HG03103 (cell line): ENCODE measurements at regions not wholly inside any gene's neighbourhood (a gene's known extent, or its start where the extent isn't known, plus 50 kb on each side); places are given as distances from the start of the nearest gene placed in this dataset.
"Not testable (repeated sequence)": the region's sequence is repeated elsewhere in the genome, so short reads cannot be mapped to it uniquely, and the experiment has no call there.

ENCODE experiments used
- ATAC-seq: cut with Tn5 transposase; IDR thresholded peaks from one replicate; pipeline ENCODE4 v1.9.1; 2021; ENCODE audit warnings: low read depth; ENCODE audit not compliant: unreplicated experiment

DNA sequence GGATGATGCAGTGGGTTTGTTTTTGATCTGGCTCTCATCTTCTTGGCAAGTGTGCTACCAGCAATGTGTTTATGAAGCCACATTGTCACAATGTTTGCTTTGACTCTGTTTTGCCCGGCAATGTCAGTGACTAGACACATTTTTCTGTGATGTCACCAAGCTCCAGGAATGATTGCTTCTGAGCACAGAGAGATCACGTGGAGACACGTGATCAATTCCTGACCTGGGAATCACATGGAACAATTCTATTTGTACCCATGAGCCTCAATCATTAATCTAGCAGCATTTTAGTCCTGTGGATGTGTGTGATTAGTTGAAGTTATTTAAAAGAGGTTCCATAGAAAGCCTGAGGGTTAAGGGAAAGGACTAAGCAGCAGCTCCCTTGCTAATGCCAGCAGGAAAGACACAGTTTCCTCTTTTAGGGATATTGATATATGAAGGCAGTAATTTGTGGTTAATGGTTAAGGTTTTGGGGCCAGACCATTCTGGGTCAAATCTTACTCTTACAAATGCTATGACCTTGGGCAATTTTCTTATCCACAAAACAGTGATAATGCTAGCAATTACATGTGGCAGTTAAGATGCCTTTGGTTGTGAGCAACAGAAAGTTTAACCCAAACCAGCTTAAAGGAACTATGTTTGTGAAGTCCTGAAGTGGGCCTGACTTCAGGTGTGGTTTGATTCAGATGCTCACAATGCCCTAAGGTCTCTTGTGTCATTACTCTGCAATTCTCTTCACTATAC is 59.0 kb downstream of the FASLG start:
- ATAC-seq = no peak

DNA sequence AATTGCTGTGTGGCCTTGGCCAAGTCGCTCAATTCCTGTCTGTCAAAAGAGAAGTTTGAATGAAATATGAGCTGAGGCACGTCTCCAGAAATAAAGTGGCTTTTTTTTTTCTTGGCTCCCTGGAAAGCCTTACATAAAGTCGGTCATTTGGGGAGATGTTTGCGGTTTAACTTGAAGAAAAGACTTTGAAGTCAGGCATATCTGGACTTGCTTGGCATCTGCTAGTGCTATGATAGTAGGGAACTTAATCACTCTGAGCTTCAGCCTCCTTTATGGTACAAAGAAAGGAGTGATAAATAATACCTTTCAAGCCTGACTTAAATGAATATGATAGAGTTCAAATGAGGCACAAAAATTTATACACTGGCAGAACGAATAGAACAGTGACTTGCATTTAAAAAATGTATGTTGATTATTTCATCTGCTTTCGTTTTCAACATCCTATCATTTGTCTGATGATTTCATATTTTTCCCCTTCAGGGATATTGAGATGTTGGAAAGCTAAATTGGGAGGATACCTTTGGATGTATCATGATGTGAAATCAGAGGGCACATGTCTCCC is 60.2 kb downstream of the FASLG start:
- ATAC-seq = no peak

DNA sequence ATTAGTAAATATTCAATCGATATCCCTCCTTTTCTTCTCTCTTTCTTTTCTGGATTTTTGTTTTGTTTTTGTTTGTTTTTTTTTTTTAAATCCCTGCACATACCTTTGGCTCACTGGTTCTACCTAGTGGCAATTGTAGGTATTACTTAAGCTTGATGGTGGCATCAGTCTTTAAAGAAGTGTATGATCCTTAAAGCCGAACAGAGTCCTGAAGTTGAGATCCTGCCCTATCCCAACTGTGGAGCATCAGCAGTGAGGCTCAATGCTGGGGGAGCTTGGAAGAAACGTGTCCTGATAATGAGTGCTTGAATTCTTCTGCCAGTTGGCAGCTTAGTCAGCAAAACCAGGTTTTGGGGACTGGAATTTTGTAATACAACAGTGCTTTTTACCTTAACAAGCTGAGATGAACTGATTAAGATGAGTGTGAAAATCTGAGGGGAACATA is 60.8 kb downstream of the FASLG start:
- ATAC-seq = no peak

DNA sequence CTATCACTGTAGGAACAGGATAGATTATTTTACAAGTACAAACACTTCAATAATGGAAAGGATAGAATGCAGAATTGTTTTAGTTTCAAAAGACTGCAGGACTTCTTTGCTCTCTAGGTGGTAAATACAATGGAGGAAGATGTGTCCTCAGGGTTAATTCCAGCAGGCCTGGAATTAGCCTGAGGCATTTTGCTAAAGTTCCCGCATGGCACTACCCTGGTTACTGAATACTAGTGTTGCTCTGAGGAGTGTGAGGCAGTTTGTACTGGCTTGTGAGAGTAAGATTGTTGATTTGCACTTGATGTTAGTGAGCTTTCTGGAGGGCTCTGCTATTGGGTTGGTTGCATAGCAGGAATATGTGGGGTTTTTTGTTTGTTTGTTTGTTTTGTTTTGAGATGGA is 61.4 kb downstream of the FASLG start:
- no peak for ATAC-seq

DNA sequence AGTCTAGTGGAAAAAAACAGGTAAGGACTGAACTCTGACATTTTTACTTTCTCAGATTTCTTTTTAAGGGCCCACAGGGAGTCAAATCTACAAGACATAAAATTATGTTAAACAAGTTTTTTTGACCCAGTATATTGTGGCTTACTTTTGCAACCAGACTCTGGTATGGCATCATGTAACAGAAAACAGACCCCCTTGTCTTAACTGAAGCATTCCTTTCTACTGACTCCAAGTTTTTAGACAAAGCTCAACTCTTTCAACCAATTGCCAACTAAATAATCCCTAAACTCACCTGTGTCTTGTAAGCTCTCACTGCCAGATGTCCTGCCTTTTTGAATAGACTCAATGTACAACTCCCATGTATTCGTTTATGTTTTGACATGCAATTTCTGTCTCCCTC is 64.3 kb downstream of the FASLG start:
- ATAC-seq = no peak

DNA sequence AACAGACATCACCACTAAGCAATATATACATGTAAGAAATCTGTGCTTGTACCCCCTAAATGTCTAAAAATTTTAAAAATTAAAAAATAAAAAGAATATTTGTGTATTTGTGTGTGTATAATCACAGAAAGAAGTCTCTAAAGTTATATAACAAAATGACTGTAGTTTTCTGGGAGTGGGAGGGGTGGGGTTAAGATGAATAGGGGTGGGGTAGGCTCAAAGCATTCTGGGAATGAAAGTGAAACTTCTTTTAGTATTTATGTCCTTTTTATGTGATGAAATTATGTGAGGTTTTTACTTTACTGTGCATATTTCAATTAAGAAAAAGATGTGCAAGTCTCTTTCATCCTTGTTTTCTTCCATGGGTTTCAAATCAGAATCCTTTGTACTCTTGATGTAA is 65.3 kb downstream of the FASLG start:
- ATAC-seq = no peak

DNA sequence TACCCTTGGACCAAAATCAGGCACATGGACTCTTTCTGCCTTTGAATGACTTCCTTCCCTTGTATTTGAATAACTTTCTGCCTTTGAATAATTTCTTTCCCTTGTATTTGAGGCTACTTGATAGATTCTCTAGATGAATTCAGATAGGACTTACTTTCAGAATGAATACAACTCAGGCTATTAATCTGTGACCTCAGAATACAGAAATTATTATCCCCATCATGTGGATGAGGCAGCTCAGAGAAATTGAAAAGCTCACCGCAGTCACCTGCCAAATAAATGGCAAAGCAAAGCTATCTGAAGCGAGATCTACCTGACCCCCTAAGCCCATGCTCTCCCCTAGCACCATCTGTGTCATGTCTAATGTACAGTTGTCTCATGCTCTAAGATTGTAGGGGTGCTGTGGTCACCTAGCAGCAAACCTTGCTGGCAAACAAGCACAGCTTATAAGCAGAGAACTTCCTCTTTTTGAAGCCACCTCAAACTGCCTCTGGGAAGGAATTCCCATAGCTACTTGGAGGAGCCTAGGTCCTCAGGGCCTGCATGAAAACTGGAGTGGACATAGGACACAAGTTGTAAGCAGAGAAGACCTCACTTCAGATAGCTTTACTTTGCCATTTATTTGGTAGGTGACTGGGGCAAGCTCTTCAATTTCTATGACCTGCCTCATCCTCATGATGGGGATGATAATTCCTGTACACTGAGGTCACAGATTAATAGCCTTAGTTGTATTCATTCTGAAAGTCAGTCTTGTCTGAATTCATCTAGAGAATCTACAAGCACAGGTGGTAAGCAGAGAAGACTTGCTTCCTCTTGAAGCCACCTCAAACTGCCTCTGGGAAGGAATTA is 66.1 kb downstream of the FASLG start:
- ATAC-seq = peak; percentile 77

DNA sequence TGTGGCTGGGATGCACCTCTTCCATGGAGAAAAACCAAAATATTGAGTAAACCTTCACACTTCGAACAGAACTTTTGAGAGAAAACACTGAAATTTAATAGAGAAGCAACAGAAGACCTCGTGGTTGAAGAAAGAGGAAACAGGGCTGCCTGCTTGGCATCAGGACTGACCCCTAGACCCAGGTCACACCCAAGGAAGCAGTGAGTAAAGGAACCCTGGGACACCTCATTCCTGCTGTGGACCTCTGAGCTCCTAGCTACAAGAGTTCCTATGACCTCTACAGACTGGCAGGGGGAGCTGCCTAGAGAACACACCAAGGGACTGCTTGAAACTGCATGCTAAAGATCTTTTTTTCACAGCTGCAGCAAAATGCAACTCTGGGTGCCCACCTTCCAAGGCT is 67.8 kb downstream of the FASLG start:
- ATAC-seq = no peak

DNA sequence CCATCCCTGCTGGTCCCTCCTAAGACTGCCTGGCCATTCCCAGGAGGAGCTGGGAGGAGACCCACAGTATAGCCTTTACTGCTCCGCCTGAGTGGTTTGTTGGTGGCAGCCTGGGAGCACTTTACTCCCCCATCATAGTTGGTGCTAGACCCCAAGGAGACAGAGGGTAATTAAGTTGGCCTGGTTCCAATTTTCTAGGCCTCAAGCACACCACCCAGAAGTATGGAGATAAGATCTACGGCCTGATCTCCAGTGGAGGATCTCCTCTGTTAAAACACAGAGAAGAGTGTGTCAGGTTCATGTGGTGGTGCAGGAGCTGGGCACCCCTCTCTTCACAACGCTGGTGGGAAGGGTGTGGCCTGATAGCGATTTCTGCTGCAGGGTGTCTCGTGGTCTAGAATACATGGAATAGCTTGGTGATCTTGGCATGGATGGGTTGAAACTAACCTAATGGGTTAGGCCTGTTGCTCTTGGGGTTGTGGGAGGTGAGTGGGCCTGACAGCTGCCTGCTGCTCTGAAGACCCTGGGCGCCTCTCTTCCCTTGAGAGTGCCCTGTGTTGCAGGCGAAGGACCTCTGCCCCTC is 68.5 kb downstream of the FASLG start:
- no peak for ATAC-seq

DNA sequence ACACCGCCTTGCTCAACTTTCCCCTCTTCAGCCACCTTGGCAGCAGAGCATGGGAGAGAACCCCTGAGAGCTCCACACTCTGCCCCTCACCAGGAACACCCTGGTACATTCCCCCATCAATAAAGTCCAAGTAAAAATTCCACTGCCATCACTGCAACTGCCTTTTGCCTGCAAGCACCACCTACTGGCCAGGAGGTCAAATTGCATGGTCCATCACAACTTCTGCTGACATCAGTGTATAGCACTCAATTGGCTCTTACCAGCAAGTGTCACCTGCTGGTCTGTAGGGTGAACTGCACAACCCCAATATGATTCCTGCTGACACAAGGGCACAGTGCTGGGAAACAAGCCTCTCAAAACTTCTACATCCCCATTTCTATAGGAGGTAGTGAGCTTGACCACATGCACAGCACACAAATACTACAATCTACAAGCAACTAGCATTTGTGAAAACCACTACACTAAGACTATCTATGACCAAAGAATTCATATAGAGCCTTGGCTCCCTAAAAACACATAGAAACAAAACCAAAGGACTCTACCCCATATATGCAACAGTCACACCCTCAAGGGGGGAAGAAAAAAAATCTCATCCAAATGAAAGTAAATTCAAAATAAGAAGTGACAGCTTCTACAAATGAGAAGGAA is 69.2 kb downstream of the FASLG start:
- ATAC-seq = peak; percentile 42

DNA sequence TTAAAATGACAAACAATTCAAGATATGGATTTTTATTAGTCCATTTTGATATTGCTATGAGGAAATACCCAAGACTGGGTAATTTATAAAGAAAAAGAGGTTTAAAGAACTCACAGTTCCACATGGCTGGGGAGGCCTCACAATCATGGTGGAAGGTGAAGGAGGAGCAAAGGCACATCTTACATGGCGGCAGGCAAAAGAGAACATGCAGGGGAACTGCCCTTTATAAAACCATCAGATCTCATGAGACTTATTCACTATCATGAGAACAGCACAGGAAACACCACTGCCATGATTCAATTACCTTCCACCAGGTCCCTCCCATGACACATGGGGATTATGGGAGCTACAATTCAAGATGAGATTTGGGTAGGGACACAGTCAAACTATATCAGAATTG is 69.8 kb downstream of the FASLG start:
- not testable (repeated sequence) for ATAC-seq

DNA sequence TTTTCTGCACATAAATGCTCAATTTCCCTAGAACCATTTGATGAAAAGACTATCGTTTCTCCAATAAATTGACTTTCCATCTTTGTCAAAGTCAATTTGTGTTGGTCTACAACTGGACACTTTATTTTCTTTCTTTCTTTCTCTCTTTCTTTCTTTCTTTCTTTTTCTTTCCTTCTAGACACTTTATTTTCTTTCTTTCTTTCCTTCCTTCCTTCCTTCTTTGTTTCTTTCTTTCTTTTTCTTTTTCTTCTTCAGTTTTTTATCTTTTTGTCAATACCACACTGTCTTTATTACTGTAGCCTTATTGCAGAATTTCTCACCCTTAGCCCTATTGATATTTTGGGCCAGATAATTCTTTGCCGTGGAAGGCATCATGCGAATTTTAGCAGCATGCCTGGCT is 73.5 kb downstream of the FASLG start:
- ATAC-seq = no peak

DNA sequence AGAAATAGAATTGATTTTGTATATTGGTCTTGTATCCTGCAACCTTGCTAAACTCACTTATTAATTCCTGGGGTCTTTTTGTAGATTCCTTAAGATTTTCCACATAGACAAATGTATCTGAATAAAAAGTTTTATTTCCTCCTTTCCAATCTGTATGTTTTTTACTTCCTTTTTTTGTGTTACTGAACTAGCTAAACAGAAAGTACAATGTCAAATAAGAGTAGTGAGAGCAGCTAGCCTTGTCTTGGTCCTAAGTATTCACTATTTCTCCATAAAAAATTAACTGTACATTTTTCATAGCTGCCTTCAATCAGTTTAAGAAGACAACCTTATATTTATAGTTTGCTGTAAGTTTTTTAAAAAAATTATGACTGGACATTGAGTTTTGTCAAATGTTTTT is 74.9 kb downstream of the FASLG start:
- no peak for ATAC-seq

DNA sequence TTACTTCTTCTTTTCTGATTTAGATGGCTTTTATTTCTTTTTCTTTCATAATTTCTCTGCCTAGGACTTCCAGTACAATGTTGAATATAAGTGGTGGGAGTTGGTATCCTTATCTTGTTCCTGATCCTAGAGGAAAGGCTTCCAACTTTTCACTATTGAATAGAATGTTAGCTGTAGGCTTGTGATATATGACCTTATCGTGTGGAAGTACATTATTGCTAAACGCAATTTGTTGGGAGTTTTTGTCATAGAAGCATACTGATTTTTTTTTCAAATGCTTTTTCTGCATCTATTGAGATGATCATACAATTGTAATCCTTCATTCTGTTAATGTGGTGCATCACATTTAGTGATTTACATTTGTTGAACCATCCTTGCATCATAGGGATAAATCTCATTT is 79.5 kb downstream of the FASLG start:
- no peak for ATAC-seq

DNA sequence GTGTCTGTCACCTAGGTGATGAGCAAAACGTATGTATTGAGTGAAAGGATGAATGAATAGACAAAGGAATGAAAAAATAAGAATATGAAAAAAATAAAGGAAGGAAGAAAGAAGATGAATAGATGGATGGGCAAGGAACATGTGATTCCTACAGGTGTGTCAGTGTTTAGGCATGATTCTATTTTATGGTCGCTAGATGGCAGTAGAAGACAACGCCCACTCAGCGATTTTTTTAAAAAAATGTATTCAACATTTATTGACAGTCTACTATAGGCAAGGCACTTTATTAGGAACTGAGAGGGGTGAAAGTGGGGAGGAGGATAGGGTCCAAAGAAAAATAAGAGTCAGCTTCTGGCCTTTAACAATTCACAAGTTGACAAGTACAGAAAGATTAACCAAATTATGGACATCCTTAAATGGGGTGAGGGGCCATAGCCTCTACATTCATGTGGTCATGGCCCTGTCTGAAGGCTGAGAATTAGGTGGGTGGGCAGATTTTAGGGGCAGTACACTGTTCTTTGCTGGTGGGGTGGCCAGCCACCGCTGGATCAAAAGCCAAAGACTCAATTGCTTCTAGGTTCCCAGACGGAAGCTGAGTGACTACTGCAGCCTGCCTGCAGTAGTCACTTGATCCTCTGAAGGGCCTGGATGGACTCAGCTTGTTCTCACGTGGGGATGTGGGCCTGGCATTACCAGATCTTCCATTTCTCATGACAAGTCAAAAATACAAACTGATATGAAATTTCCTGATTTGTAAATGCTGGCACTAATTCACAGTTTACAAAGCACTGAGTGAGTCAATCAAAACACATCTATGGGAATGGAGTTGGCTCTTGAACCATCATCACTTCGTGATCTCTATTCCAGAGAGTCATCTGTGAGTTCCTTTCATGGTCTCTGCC is 83.9 kb downstream of the FASLG start:
- ATAC-seq = no peak

DNA sequence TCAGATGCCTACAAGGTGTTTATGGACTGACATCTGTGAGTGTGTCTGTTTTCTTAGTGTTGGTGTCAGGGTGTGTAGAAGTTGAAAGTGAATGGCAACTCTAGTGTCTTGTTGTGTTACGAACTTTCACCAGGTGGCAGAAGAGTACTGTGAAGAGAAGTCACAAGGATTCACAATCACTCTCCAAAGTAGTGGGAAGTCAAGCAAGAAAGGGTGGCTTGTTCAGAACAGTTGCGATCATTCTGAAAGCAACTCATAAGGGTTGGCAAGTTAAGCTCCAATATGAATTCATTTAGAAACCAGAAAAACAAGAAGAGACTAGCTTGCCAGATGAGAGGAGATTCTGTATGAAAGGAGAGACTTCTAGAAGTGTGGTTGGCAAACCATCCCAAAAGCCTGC is 86.1 kb downstream of the FASLG start:
- peak; percentile 58 for ATAC-seq

DNA sequence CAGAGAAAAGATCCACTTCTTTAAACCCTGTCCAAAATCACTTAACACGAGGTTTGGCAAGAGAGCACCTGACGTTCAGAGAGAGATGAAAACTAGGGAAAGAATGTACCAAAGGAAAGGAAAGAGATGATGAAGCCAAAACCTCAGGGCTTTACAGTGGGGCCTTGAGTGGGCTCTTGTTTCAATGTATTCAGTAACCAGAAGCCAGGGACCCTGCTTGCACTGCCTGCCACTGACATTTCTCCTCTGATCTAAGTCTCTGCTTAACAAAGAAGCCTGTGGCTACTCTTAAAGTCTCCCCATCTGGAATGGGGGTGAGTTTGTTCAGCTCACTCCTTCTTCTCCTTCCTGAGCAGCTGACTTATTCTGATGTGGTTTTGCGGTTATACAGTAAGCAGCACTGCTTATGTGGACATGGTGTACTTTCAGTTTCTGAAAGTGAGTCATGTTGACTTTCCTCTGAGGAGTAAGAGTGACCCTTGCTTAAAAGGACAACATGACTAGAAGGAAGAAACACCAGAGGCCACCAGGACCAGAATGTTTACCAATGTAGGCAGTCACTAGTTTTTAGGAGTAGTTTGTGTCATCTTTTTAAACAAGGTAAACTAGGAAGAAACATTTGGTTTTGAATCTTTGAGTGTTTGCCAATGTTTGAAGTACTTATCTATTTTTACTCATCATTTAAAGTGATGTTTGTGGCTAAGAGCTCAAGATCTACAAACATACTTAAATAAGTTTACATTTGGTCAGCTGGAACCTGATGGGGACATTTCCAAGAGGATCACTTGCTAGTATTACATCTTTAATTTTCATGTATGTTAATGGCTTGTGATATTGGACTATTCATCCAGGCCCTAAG is 87.4 kb downstream of the FASLG start:
- peak; percentile 68 for ATAC-seq

DNA sequence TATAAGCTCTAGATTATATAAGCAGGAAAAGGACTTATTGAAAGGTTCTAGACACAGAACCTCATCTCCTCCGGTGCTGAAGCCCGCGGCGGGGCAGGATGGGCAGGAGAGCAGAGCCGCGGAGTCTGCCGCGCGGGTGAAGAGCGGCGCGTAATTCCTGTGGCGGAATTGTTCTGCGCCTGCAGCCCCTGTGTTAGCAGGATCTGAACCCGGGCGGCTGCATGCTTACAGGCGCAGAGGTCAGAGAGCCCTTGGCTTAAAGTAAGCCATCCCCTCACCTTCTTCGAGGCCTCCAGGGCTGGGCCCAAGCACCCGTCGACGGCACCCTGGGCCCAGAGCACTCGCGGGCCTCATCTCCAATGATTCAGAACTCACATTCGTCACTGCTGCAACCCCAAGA is 89.3 kb downstream of the FASLG start:
- no peak for ATAC-seq

DNA sequence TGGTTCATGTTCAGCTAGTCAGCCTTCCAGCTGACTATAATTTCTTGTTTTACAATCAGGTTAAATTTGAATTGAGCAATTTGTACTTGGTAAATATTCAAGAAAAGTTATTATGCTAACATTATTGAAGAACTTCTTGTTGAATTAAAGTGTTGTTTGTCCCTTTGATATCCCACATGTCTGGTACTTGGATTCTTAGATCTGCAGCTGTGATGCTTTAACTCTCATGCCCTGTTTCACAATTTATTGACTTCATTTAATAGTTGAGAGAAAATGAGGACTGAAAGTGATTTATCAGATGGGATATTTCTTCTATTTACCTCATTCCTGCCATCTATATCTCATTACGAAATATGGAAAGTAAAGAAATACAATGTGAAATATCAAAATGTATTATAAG is 92.8 kb downstream of the FASLG start:
- no peak for ATAC-seq
